SK-N-SH (cell line): ENCODE measurements at regions not wholly inside any gene's neighbourhood (a gene's known extent, or its start where the extent isn't known, plus 50 kb on each side); places are given as distances from the start of the nearest gene placed in this dataset.

Source experiments
- CTCF ChIA-PET: fragments of 300-600, 350-600 bp; formaldehyde crosslinking; extraction: SDS; loops from one replicate; lab custom pipeline; 2021; lab: Yijun Ruan, JAX
- POLR2A ChIA-PET: fragments of 350-600 bp; sonication (Branson Sonifier 250); formaldehyde crosslinking; extraction: SDS; loops from one replicate; lab custom pipeline; 2020; ENCODE audit warnings: antibody characterized with exemption, inconsistent platforms; lab: Yijun Ruan, JAX
- DNase-seq: peaks from one replicate; pipeline ENCODE4 v3.0.0; 2012
- H2AFZ ChIP-seq: fragments of 200-600 bp; sonication (generic); 2 replicates; pipeline ENCODE4 v1.8.1; 2016; ENCODE audit warnings: antibody characterized with exemption, mild to moderate bottlenecking, low read depth
- H3F3A ChIP-seq: fragments of 200-600 bp; sonication (generic); replicated peaks from 2 replicates; pipeline ENCODE3; 2016; ENCODE audit warnings: antibody characterized with exemption, mild to moderate bottlenecking; ENCODE audit not compliant: insufficient read depth
- H3K27ac ChIP-seq, 2 experiments: fragments of 200-500 bp in 1 of 2; fragments of 200-600 bp in 1 of 2; sonication (Bioruptor generic) in 1 of 2; sonication (generic), shearing (Covaris generic) in 1 of 2; 2 replicates each; pipeline versions ENCODE4 v1.5.1 to v1.6.1; 2014 to 2016; ENCODE audit warnings: low read depth in 2 of 2, inconsistent platforms in 1 of 2, low read length in 1 of 2, mild to moderate bottlenecking in 1 of 2, mixed read lengths in 1 of 2
- H3K27me3 ChIP-seq: fragments of 200-600 bp; sonication (generic), shearing (Covaris generic); 2 replicates; pipeline ENCODE4 v1.6.1; 2016; ENCODE audit warnings: mixed run types; ENCODE audit not compliant: insufficient read depth
- H3K36me3 ChIP-seq, 2 experiments: fragments of 200-500 bp in 1 of 2; fragments of 200-600 bp in 1 of 2; sonication (Bioruptor generic) in 1 of 2; sonication (generic) in 1 of 2; replicated peaks in 1 of 2; 2 replicates each; pipeline versions ENCODE3 to v1.5.1; 2014 to 2016; ENCODE audit warnings: low read length in 1 of 2, mild to moderate bottlenecking in 1 of 2; ENCODE audit not compliant: insufficient read depth in 2 of 2, control insufficient read depth in 1 of 2
- H3K4me1 ChIP-seq, 2 experiments: fragments of 200-500 bp in 1 of 2; fragments of 200-600 bp in 1 of 2; sonication (Bioruptor generic) in 1 of 2; sonication (generic), shearing (Covaris generic) in 1 of 2; 2 replicates each; pipeline versions ENCODE4 v1.5.1 to v1.6.1; 2014 to 2016; ENCODE audit warnings: low read depth in 1 of 2, low read length in 1 of 2, mixed run types in 1 of 2; ENCODE audit not compliant: insufficient read depth in 2 of 2, control insufficient read depth in 1 of 2
- H3K4me2 ChIP-seq: fragments of 200-600 bp; sonication (generic), shearing (Covaris generic); 2 replicates; pipeline ENCODE4 v1.6.1; 2017; ENCODE audit warnings: mixed run types
- H3K4me3 ChIP-seq, 2 experiments: fragments of 200-500 bp in 1 of 2; fragments of 200-600 bp in 1 of 2; sonication (Bioruptor generic) in 1 of 2; sonication (generic), shearing (Covaris generic) in 1 of 2; 2 replicates each; pipeline versions ENCODE4 v1.5.1 to v1.8.1; 2014 to 2016; ENCODE audit warnings: low read depth in 2 of 2, inconsistent platforms in 1 of 2, low read length in 1 of 2, mild to moderate bottlenecking in 1 of 2, mixed read lengths in 1 of 2, moderate library complexity in 1 of 2
- H3K79me2 ChIP-seq: fragments of 200-600 bp; sonication (generic); 2 replicates; pipeline ENCODE4 v1.8.1; 2017; ENCODE audit warnings: mild to moderate bottlenecking; ENCODE audit not compliant: insufficient read depth
- H3K9ac ChIP-seq: fragments of 200-600 bp; sonication (generic); 2 replicates; pipeline ENCODE4 v1.6.1; 2017; ENCODE audit warnings: mixed run types
- H3K9me2 ChIP-seq: fragments of 200-600 bp; sonication (generic); 2 replicates; pipeline ENCODE4 v1.6.1; 2017; ENCODE audit warnings: mixed run types
- H3K9me3 ChIP-seq: fragments of 200-600 bp; sonication (generic); 2 replicates; pipeline ENCODE4 v1.6.1; 2017; ENCODE audit warnings: mixed run types, mild to moderate bottlenecking, moderate library complexity
- H4K20me1 ChIP-seq: fragments of 200-600 bp; sonication (generic); 2 replicates; pipeline ENCODE4 v1.6.1; 2017; ENCODE audit warnings: mild to moderate bottlenecking, mixed run types; ENCODE audit not compliant: insufficient read depth
- CHD2 ChIP-seq: fragments of 150-350 bp; IDR thresholded peaks from 2 replicates; pipeline ENCODE4 v1.6.1; 2018; ENCODE audit warnings: low read length; ENCODE audit not compliant: partially characterized antibody
- EP300 ChIP-seq, 2 experiments: IDR thresholded peaks; 2 replicates each; pipeline versions ENCODE4 v1.4.0 to v1.6.1; 2012; ENCODE audit warnings: borderline replicate concordance in 1 of 2, low read depth in 1 of 2, low read length in 1 of 2
- EZH2phosphoT487 ChIP-seq: fragments of 200-600 bp; sonication (generic); IDR thresholded peaks from 2 replicates; pipeline ENCODE4 v1.6.1; 2017; ENCODE audit warnings: low read depth, mixed run types, mild to moderate bottlenecking, antibody characterized with exemption, moderate library complexity, borderline replicate concordance
- FOSL2 ChIP-seq: IDR thresholded peaks from 2 replicates; pipeline ENCODE4 v1.4.0; 2012; ENCODE audit warnings: low read depth, mild to moderate bottlenecking, moderate library complexity, borderline replicate concordance
- FOXJ3 ChIP-seq: sonication (generic); formaldehyde crosslinking; IDR thresholded peaks from 2 replicates; pipeline ENCODE4 v1.5.1; 2020; ENCODE audit warnings: mild to moderate bottlenecking, missing genetic modification reagents
- FOXM1 ChIP-seq: IDR thresholded peaks from 2 replicates; pipeline ENCODE4 v1.4.0; 2012; ENCODE audit warnings: low read depth, mild to moderate bottlenecking
- GABPA ChIP-seq: IDR thresholded peaks from 2 replicates; pipeline ENCODE4 v1.4.0; 2012; ENCODE audit warnings: low read depth, mild to moderate bottlenecking
- GATA2 ChIP-seq: sonication (generic); formaldehyde crosslinking; IDR thresholded peaks from 2 replicates; pipeline ENCODE4 v1.5.0; 2020; ENCODE audit warnings: mild to moderate bottlenecking, missing genetic modification reagents
- JUND ChIP-seq: IDR thresholded peaks from 2 replicates; pipeline ENCODE4 v1.4.0; 2012
- MEF2A ChIP-seq: IDR thresholded peaks from 2 replicates; pipeline ENCODE4 v1.4.0; 2012; ENCODE audit warnings: low read depth, borderline replicate concordance
- NFIC ChIP-seq: IDR thresholded peaks from 2 replicates; pipeline ENCODE4 v1.4.0; 2012; ENCODE audit warnings: borderline replicate concordance
- POLR2AphosphoS5 ChIP-seq: IDR thresholded peaks from 2 replicates; pipeline ENCODE4 v1.6.1; 2012; ENCODE audit warnings: low read depth, low read length
- RAD21 ChIP-seq: IDR thresholded peaks from 2 replicates; pipeline ENCODE4 v1.6.1; 2012; ENCODE audit warnings: mild to moderate bottlenecking, low read length
- SIN3A ChIP-seq: IDR thresholded peaks from 2 replicates; pipeline ENCODE4 v1.6.1; 2012; ENCODE audit warnings: low read depth, mild to moderate bottlenecking, low read length, moderate library complexity, borderline replicate concordance
- TAF1 ChIP-seq: IDR thresholded peaks from 2 replicates; pipeline ENCODE4 v1.6.1; 2012; ENCODE audit warnings: low read depth, mild to moderate bottlenecking, low read length, moderate library complexity, borderline replicate concordance
- TCF12 ChIP-seq: IDR thresholded peaks from 2 replicates; pipeline ENCODE4 v1.4.0; 2012
- TEAD4 ChIP-seq: IDR thresholded peaks from 2 replicates; pipeline ENCODE4 v1.4.0; 2012; ENCODE audit warnings: mild to moderate bottlenecking, borderline replicate concordance; ENCODE audit not compliant: insufficient read depth
- WGBS: methylation state at CpG from one replicate; pipeline ENCODE4 v1.1.6; 2017; ENCODE audit warnings: low lambda C conversion rate; 5-methylcytosine and 5-hydroxymethylcytosine counted together
- TF ChIP-seq, protein P1 (sequence below): IDR thresholded peaks from 2 replicates; pipeline ENCODE4 v1.6.1; 2012; ENCODE audit warnings: mild to moderate bottlenecking, low read depth, low read length, moderate library complexity
- TF ChIP-seq, protein P2 (sequence below): IDR thresholded peaks from 2 replicates; pipeline ENCODE4 v1.4.0; 2012; ENCODE audit warnings: low read depth
- TF ChIP-seq, protein P3 (sequence below): fragments of 150-350 bp; IDR thresholded peaks from 2 replicates; pipeline ENCODE4 v1.6.1; 2016; ENCODE audit warnings: mild to moderate bottlenecking, low read depth, low read length
- TF ChIP-seq, protein P4 (sequence below): fragments of 150-350 bp; IDR thresholded peaks from 2 replicates; pipeline ENCODE4 v1.6.1; 2017; ENCODE audit warnings: antibody characterized with exemption, low read length, low read depth, borderline replicate concordance
- TF ChIP-seq, protein P5 (sequence below): fragments of 200-600 bp; sonication (generic); IDR thresholded peaks from 2 replicates; pipeline ENCODE4 v1.6.1; 2017; ENCODE audit warnings: antibody characterized with exemption, mild to moderate bottlenecking, moderate library complexity

DNA sequence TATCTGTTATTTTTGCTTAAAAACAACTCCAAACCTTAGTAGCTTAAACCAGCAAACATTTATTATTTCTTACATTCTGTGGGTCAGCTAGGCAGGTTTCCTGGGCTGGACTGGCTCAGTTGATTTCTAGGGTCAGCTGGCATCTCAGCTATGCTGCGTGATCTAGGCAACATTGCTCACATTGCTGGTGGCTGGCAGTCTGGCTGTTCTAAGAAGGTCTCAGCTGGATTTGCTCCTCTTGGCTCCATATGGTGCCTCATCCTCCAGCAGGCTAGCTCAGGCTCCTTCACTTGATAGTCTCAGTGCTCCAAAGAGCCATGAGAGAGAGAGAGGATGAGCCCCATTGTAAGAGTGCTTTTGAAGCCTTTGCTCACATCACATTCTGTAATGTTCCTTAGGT lies 470.6 kb upstream of the CDH5 start:
- Histone ChIP-seq H3K79me2 (no peaks in the 10 kb centered on the region), H3K9me3 (no peaks in the 10 kb centered on the region), H4K20me1 (no peaks in the 10 kb centered on the region)
- TF ChIP-seq, protein P1, sequence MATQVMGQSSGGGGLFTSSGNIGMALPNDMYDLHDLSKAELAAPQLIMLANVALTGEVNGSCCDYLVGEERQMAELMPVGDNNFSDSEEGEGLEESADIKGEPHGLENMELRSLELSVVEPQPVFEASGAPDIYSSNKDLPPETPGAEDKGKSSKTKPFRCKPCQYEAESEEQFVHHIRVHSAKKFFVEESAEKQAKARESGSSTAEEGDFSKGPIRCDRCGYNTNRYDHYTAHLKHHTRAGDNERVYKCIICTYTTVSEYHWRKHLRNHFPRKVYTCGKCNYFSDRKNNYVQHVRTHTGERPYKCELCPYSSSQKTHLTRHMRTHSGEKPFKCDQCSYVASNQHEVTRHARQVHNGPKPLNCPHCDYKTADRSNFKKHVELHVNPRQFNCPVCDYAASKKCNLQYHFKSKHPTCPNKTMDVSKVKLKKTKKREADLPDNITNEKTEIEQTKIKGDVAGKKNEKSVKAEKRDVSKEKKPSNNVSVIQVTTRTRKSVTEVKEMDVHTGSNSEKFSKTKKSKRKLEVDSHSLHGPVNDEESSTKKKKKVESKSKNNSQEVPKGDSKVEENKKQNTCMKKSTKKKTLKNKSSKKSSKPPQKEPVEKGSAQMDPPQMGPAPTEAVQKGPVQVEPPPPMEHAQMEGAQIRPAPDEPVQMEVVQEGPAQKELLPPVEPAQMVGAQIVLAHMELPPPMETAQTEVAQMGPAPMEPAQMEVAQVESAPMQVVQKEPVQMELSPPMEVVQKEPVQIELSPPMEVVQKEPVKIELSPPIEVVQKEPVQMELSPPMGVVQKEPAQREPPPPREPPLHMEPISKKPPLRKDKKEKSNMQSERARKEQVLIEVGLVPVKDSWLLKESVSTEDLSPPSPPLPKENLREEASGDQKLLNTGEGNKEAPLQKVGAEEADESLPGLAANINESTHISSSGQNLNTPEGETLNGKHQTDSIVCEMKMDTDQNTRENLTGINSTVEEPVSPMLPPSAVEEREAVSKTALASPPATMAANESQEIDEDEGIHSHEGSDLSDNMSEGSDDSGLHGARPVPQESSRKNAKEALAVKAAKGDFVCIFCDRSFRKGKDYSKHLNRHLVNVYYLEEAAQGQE: no peak
- TF ChIP-seq FOSL2 (no peak), EP300 (IDR thresholded peaks at IDR 0.05; ENCODE audit: borderline replicate concordance in 1 of 2, low read depth in 1 of 2, low read length in 1 of 2) (no peak), TEAD4 (no peak), TAF1 (no peak), NFIC (no peak)
- TF ChIP-seq, protein P2, sequence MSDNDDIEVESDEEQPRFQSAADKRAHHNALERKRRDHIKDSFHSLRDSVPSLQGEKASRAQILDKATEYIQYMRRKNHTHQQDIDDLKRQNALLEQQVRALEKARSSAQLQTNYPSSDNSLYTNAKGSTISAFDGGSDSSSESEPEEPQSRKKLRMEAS: no peak
- TF ChIP-seq, all 33 proteins: peak for 0
- no peaks in the 10 kb centered on the region for H3K9me2 ChIP-seq
- ChIA-PET POLR2A (no interaction called here), CTCF (interaction anchor here (1.0 kb wide), 1 partner anchor 14 kb away, joined by 3 read pairs; no protein-coding TSS in a partner anchor)
- no peaks in the 10 kb centered on the region for H3K27me3 ChIP-seq
- no peaks in the 10 kb centered on the region for H3F3A ChIP-seq
- no peak overlapping the region for H3K9ac ChIP-seq
- H3K4me2 ChIP-seq: no peak overlapping the region
- H3K36me3 ChIP-seq: no peaks in the 10 kb centered on the region
- no peak for DNase-seq
- H3K4me3 ChIP-seq: no peak overlapping the region
- H3K4me1 ChIP-seq: no peaks in the 10 kb centered on the region; a peak in 1 of 4 replicates
- WGBS: 30% methylated on average over 1 of the region's 1 CpG
- H3K27ac ChIP-seq: no peak overlapping the region
- no peak overlapping the region for H2AFZ ChIP-seq

DNA sequence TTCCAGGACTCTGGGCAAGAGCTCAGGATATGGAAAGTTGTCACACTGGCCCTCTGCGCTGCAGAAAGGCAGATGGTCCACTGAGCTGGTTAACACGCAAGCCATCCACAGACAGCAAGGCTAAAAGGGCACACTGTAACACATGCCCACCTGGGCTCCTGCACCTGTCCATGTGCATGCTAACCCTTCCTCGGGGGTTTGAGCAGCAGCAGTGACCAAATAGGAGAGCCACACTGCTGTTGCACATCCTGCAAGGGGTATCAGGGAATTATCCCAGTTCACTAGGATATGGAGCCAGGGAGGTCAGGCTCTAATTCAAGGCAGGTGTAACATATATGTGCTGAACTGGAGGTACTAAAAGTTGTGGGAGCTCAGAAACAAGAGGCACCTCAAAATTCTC lies 471.0 kb upstream of the CDH5 start:
- H3K4me1 ChIP-seq: no peaks in the 10 kb centered on the region; a peak in 1 of 4 replicates
- H3K9me2 ChIP-seq: no peaks in the 10 kb centered on the region
- no peak overlapping the region for H3K9ac ChIP-seq
- no peak overlapping the region for H2AFZ ChIP-seq
- no peak for DNase-seq
- no peak overlapping the region for H3K4me2 ChIP-seq
- no peaks in the 10 kb centered on the region for H3K9me3 ChIP-seq
- CTCF ChIA-PET: no interaction called here
- H4K20me1 ChIP-seq: no peaks in the 10 kb centered on the region
- POLR2A ChIA-PET: no interaction called here
- H3F3A ChIP-seq: no peaks in the 10 kb centered on the region
- no peak overlapping the region for H3K27ac ChIP-seq
- H3K27me3 ChIP-seq: no peaks in the 10 kb centered on the region
- WGBS: 47% methylated on average over 2 of the region's 3 CpGs
- no peak overlapping the region for H3K4me3 ChIP-seq
- no peaks in the 10 kb centered on the region for H3K36me3 ChIP-seq
- H3K79me2 ChIP-seq: no peaks in the 10 kb centered on the region
- TF ChIP-seq SIN3A (no peak), FOXJ3 (CRISPR knock-in tag) (no peak), FOXM1 (no peak), NFIC (no peak), CHD2 (no peak), RAD21 (no peak), TAF1 (no peak), JUND (no peak), POLR2AphosphoS5 (no peak), GABPA (no peak), GATA2 (CRISPR knock-in tag) (no peak), TCF12 (no peak), MEF2A (no peak), EZH2phosphoT487 (no peak)
- TF ChIP-seq, protein P3, sequence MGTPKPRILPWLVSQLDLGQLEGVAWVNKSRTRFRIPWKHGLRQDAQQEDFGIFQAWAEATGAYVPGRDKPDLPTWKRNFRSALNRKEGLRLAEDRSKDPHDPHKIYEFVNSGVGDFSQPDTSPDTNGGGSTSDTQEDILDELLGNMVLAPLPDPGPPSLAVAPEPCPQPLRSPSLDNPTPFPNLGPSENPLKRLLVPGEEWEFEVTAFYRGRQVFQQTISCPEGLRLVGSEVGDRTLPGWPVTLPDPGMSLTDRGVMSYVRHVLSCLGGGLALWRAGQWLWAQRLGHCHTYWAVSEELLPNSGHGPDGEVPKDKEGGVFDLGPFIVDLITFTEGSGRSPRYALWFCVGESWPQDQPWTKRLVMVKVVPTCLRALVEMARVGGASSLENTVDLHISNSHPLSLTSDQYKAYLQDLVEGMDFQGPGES: no peak
- TF ChIP-seq, protein P4, sequence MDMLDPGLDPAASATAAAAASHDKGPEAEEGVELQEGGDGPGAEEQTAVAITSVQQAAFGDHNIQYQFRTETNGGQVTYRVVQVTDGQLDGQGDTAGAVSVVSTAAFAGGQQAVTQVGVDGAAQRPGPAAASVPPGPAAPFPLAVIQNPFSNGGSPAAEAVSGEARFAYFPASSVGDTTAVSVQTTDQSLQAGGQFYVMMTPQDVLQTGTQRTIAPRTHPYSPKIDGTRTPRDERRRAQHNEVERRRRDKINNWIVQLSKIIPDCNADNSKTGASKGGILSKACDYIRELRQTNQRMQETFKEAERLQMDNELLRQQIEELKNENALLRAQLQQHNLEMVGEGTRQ: no peak
- TF ChIP-seq, protein P5, sequence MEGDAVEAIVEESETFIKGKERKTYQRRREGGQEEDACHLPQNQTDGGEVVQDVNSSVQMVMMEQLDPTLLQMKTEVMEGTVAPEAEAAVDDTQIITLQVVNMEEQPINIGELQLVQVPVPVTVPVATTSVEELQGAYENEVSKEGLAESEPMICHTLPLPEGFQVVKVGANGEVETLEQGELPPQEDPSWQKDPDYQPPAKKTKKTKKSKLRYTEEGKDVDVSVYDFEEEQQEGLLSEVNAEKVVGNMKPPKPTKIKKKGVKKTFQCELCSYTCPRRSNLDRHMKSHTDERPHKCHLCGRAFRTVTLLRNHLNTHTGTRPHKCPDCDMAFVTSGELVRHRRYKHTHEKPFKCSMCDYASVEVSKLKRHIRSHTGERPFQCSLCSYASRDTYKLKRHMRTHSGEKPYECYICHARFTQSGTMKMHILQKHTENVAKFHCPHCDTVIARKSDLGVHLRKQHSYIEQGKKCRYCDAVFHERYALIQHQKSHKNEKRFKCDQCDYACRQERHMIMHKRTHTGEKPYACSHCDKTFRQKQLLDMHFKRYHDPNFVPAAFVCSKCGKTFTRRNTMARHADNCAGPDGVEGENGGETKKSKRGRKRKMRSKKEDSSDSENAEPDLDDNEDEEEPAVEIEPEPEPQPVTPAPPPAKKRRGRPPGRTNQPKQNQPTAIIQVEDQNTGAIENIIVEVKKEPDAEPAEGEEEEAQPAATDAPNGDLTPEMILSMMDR: no peak
